ENCODE measurements at regions not wholly inside any gene's neighbourhood (a gene's known extent, or its start where the extent isn't known, plus 50 kb on each side); places are given as distances from the start of the nearest gene placed in this dataset.

GRCh38 chr15:67915461-67916374 lies 75.9 kb upstream of the RNU6-1 start:
- Histone ChIP-seq H3K4me1 (ENCODE audit: insufficient read depth, low read length, severe bottlenecking) (no peaks in the 10 kb centered on the region), H3F3A (ENCODE audit: insufficient read depth, low read length) (no peaks in the 10 kb centered on the region), H3K27me3 (ENCODE audit: insufficient read depth, low read length) (no peaks in the 10 kb centered on the region; the same call in 1 of the 2 replicates), H3K36me3 (ENCODE audit: insufficient read depth, low read length) (peaks cover 7% of the 10 kb centered on the region; the same call in 1 of the 2 replicates), H4K20me1 (ENCODE audit: insufficient read depth, low read length) (no peaks in the 10 kb centered on the region), H3K9ac (ENCODE audit: low read length) (no peak overlapping the region), H3K4me2 (ENCODE audit: low read length) (no peak overlapping the region), H3K27ac (ENCODE audit: low read depth, low read length, poor library complexity, severe bottlenecking) (no peak overlapping the region), H3K4me3 (ENCODE audit: low read depth, low read length, poor library complexity, severe bottlenecking) (no peak overlapping the region), H3K9me2 (ENCODE audit: low read depth, low read length) (no peaks in the 10 kb centered on the region), H3K79me2 (ENCODE audit: insufficient read depth, low read length) (no peaks in the 10 kb centered on the region), H2AFZ (ENCODE audit: low read length) (no peak overlapping the region), H3K9me3 (ENCODE audit: low read length) (peaks cover 14% of the 10 kb centered on the region)
- TF ChIP-seq EZH2 (IDR thresholded peaks at IDR 0.05; ENCODE audit: borderline replicate concordance, low read length) (no peak), CTCF (IDR thresholded peaks at IDR 0.05; ENCODE audit: low read length) (no peak)

GRCh38 chr15:67916565-67916964 lies 76.7 kb upstream of the RNU6-1 start:
- no peak overlapping the region for H3K9ac ChIP-seq (ENCODE audit: low read length)
- no peaks in the 10 kb centered on the region for H4K20me1 ChIP-seq (ENCODE audit: insufficient read depth, low read length)
- H3K4me3 ChIP-seq (ENCODE audit: low read depth, low read length, poor library complexity, severe bottlenecking) = no peak overlapping the region
- no peaks in the 10 kb centered on the region for H3K79me2 ChIP-seq (ENCODE audit: insufficient read depth, low read length)
- H3K27me3 ChIP-seq (ENCODE audit: insufficient read depth, low read length) = no peaks in the 10 kb centered on the region; the same call in 1 of the 2 replicates
- peaks cover 7% of the 10 kb centered on the region; the same call in 1 of the 2 replicates for H3K36me3 ChIP-seq (ENCODE audit: insufficient read depth, low read length)
- H3F3A ChIP-seq (ENCODE audit: insufficient read depth, low read length) = no peaks in the 10 kb centered on the region
- H3K4me2 ChIP-seq (ENCODE audit: low read length) = no peak overlapping the region
- no peaks in the 10 kb centered on the region for H3K9me2 ChIP-seq (ENCODE audit: low read depth, low read length)
- H2AFZ ChIP-seq (ENCODE audit: low read length) = no peak overlapping the region
- TF ChIP-seq CTCF (IDR thresholded peaks at IDR 0.05; ENCODE audit: low read length) (no peak), EZH2 (IDR thresholded peaks at IDR 0.05; ENCODE audit: borderline replicate concordance, low read length) (no peak)
- H3K9me3 ChIP-seq (ENCODE audit: low read length) = peaks cover 14% of the 10 kb centered on the region
- no peak overlapping the region for H3K27ac ChIP-seq (ENCODE audit: low read depth, low read length, poor library complexity, severe bottlenecking)
- no peaks in the 10 kb centered on the region for H3K4me1 ChIP-seq (ENCODE audit: insufficient read depth, low read length, severe bottlenecking)

GRCh38 chr15:67917037-67917436 lies 77.2 kb upstream of the RNU6-1 start:
- H3K27me3 ChIP-seq (ENCODE audit: insufficient read depth, low read length) = no peaks in the 10 kb centered on the region; the same call in 1 of the 2 replicates
- H3K9ac ChIP-seq (ENCODE audit: low read length) = no peak overlapping the region
- no peaks in the 10 kb centered on the region for H3K9me2 ChIP-seq (ENCODE audit: low read depth, low read length)
- H3K9me3 ChIP-seq (ENCODE audit: low read length) = peaks cover 14% of the 10 kb centered on the region
- H3K27ac ChIP-seq (ENCODE audit: low read depth, low read length, poor library complexity, severe bottlenecking) = no peak overlapping the region
- no peaks in the 10 kb centered on the region for H4K20me1 ChIP-seq (ENCODE audit: insufficient read depth, low read length)
- H2AFZ ChIP-seq (ENCODE audit: low read length) = no peak overlapping the region
- H3F3A ChIP-seq (ENCODE audit: insufficient read depth, low read length) = no peaks in the 10 kb centered on the region
- TF ChIP-seq EZH2 (IDR thresholded peaks at IDR 0.05; ENCODE audit: borderline replicate concordance, low read length) = no peak
- TF ChIP-seq CTCF (IDR thresholded peaks at IDR 0.05; ENCODE audit: low read length) = no peak
- no peak overlapping the region for H3K4me2 ChIP-seq (ENCODE audit: low read length)
- no peak overlapping the region for H3K4me3 ChIP-seq (ENCODE audit: low read depth, low read length, poor library complexity, severe bottlenecking)
- peaks cover 7% of the 10 kb centered on the region; the same call in 1 of the 2 replicates for H3K36me3 ChIP-seq (ENCODE audit: insufficient read depth, low read length)
- no peaks in the 10 kb centered on the region for H3K79me2 ChIP-seq (ENCODE audit: insufficient read depth, low read length)
- H3K4me1 ChIP-seq (ENCODE audit: insufficient read depth, low read length, severe bottlenecking) = no peaks in the 10 kb centered on the region
